HK-2 (cell line): ENCODE measurements at regions not wholly inside any gene's neighbourhood (a gene's known extent, or its start where the extent isn't known, plus 50 kb on each side); places are given as distances from the start of the nearest gene placed in this dataset.
"Not testable (repeated sequence)": the region's sequence is repeated elsewhere in the genome, so short reads cannot be mapped to it uniquely, and the experiment has no call there.

Experiments used
- DNase-seq: peaks from one replicate; pipeline ENCODE4 v3.0.0-alpha.2; 2018; ENCODE audit not compliant: unreplicated experiment

DNA sequence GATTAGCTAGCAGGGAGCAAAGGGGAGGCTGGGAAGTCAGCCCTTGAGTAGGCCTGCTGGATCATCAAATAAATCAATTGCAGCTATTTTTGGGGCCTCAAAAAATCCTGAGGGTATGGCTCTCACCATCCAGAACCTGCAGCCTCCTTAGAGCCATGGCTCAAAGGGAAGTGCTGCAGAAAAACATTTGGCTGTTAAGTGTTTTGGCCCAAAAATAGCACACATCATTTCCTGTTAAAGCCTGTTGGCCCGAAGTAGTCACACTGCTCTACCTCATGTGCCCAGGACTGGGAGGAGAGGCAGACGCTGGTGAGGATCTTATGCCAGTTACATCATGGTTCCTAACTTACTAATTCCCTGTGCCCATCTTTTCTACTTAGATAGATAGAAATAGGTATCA, 176.8 kb upstream of the PLGLB1 start:
- not testable (repeated sequence) for DNase-seq

DNA sequence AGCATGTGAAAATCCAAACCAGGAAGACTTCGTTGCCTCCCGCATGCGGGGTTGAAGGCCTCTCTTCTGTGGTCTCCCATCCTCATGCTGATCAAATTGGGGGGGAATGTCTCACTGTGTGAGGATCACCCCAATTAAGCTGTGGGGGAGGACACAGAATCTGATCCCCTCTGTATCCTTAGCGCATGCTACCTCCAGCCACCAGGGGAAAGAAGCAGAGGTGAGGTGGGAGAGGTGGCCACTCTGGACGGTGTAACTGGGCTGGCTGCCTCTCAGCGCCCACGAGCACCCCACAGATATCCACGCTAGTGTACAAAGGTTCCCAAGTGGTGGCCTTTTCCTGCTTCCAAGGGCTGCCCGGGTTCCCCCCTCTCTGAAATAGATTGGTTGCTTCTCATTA, 177.6 kb upstream of the PLGLB1 start:
- not testable (repeated sequence) for DNase-seq

DNA sequence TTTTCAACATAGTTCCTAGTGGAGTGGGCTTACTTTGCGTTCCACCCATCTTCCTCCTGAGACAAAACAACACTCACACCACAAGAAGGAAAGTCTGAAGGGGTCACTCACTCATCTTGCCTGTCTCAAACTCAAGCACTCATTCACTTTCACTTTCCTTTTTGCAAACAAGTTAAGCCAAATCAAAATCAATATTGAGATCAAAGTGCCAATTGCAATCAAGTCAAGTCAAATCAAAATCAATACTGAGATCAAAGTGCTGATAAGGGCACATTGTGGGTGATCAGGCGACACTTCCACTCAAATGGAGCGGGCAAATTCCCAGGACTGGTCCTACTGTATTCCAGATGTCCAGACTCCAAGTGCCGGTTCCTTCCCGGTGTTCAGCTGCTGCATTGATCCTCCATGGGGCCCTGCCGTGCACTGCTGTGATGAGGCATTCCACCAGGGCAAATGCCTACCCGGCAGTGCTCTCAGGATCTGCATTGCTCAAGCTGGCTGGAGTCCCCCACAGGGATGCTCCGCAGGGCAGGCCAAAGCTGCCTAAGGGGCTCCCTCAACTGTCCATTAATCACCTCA, 183.0 kb upstream of the PLGLB1 start:
- DNase-seq: not testable (repeated sequence)

DNA sequence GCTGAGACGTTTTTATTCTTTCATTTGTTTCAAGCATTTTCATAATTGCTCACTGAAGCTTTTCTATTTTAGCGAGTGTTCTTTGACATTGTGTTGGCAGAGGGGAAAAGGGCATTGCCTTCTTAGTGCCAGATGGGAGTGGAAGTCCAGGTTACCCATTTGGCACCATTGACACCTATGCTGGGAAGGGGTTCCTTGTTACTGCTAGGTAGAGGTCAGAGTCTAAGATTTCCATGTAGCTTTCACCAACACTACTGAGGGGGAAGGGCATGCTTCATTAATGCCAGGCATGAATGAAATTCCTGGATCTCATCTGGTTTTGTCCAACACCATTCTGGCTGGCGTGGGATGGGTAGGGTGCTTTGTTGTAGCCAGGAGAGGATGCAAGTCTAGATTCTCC, 191.3 kb upstream of the PLGLB1 start:
- DNase-seq: not testable (repeated sequence)

DNA sequence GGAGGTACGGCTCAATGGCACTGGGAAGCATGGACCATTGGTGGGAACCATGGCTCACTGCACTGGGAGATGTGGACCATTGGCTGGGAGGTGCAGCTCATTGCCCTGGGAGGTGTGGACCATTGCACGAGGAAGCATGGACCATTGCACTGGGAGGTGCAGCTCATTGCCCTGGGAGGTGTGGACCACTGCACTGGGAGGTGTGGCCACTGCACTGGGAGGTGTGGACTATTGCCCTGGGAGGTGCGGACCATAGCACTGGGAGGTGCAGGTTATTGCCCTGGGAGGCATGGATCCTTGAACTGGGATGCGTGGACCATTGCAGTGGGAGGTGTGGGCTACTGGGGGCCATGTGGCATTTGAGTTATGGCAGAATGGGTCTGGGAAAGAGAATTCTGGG, 195.4 kb upstream of the PLGLB1 start:
- not testable (repeated sequence) for DNase-seq

DNA sequence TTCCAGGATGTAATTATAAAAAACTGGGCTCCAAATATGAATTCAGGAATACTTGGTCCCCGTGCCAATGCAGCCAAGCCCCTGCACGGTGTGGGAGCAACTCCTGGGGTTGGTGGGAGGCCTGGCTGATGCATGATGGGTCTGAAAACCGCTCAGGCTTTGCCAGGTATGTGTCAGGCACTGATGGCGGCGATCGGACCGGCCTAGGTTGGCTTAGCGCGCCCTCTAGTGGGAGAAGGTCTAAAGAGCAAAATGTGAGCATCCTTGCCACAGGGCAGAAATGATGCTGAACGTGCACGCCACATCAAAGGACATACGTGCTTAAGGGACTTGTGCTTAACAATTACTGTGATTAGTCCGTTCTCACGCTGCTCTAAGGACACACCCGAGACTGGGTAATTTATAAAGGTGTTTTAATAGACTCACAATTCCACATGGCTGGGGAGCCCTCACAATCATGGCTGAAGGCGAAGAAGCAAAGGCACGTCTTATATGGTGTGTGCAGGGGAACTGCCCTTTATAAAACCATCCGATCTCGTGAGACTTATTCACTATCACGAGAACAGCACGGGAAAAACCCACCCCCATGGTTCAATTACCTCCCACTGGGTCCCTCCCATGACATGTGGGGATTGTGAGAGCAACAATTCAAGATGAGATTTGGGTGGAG, 196.2 kb upstream of the PLGLB1 start:
- not testable (repeated sequence) for DNase-seq

DNA sequence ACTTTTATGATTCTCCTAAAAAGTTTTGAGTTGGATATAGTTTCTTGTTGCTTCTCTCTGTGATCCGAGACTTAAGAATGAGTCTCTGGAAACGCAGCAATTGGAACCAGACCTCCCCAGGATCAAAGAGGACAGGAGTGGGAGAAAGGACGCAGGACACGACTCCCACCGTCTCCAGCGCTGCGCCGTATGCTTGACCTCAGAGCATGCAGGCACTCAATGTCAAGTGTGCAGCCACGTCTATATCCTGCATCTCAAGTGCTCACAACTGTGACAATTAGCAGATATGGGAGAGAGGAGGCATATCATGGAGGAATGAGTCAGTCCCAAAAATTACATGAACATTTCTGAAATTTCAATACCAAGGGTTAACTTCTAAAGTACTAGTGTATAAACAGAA, 199.0 kb upstream of the PLGLB1 start:
- DNase-seq: not testable (repeated sequence)

DNA sequence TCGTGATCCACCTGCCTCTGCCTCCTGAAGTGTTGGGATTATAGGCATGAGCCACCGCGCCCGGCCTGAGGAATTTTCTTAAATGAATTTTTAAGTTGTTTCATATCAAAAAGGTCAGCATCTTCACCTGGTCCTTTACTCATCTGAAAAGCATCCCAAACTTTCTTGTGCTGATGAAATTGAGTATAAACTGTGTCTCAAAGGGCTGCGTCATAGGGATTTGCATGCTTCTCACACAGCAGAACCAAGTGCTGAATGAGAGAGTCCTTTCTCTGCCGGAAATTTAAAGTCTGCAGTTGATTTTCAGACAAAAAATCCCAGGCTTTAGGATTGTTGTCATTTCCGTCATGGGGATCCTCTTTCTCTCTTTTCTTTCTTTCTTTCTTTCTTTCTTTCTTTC, 200.5 kb upstream of the PLGLB1 start:
- DNase-seq: not testable (repeated sequence)

DNA sequence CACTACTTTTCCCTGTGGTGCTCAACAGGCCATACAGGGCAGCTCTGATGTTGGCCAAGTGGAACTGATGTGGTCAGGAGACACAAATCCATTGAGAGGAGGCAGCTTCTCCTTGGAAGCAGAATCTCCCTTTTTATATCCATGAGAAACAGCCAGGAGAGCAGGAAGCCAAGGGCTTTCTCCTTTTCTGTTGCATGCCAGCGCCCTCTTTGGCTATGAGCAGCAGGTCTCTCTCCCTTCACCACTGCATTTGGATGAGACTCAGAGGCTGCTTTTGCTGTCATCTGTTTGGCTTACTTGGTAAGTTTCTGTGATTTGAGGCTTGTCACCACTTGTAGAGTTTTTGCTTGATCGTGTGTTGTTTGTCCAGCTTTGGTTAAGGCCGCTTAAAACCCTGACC, 202.2 kb upstream of the PLGLB1 start:
- DNase-seq: not testable (repeated sequence)

DNA sequence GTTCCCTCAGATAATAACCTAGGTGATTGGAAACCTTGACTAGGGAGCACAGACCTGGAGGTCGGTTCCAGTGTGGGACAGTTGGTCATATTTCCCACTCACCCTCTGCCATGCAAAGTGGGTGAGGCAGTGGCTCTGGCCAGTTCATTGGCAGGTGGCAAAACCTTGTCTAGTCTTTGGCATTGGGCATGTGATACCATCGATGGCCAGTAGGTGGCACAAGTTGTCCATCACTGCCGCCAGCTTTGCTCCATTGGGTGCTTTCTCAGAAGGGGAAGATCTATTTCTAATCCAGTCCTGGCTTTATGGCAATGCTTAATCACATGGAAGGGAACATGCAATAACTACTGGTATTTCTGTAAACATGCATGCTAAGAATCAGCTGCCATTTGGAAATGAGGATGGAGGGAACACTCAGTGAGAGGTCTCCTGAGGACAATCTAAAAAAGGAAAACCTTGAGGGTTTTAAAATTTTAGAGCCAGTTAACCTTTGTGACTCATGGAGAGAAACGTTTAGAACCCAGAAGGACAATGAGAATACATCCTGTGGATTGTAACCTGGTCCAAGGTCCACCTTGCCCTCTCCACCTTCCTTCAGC, 207.5 kb upstream of the PLGLB1 start:
- DNase-seq: not testable (repeated sequence)

DNA sequence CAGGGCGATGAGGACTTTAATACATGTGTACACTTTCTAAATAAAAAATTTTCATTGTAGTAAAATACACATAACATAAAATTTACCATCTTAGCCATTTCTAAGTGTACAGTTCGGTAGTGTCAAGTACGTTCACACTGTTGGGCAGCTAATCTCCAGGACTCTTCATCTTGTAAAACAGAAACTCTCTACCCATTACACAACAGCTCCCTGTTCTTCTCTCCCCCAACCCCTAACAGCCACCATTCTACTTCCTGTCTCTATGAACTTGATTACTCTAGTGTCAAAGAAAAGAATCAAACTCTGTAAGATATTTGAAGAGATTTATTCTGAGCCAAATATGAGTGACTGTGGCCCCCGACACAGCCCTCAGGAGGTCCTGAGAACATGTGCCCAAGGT, 208.3 kb upstream of the PLGLB1 start:
- DNase-seq: not testable (repeated sequence)

DNA sequence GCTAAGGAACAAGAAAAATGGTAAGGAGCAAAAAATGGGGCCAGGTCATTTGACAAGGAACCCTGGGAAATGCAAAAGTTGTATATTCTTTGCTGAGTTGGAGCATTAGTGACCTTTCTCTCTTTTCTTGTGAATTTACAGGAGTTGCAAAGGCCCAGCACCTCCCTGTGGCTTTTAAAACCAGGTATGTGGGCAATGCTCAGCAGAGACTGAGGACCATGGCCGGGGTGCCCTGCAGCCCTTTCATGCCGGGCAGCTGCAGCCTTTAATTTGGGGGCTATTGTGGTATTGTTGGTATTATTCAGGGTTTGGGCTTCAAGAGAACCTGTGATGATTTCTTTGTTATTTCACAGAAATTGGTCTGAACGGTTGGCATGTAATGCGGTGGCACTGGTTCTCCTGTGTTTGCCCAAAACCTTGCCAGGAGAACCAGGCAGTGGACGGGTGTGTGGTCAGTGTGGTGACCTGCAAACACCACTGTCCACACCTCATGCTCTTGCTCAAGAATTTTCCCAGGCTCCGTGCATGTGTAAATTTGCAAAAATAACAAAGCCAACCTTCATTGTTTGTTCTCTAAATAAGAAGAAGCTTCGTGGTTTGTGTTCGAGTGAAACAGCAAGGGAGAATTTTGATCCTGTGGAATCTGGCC, 213.8 kb upstream of the PLGLB1 start:
- DNase-seq: not testable (repeated sequence)

DNA sequence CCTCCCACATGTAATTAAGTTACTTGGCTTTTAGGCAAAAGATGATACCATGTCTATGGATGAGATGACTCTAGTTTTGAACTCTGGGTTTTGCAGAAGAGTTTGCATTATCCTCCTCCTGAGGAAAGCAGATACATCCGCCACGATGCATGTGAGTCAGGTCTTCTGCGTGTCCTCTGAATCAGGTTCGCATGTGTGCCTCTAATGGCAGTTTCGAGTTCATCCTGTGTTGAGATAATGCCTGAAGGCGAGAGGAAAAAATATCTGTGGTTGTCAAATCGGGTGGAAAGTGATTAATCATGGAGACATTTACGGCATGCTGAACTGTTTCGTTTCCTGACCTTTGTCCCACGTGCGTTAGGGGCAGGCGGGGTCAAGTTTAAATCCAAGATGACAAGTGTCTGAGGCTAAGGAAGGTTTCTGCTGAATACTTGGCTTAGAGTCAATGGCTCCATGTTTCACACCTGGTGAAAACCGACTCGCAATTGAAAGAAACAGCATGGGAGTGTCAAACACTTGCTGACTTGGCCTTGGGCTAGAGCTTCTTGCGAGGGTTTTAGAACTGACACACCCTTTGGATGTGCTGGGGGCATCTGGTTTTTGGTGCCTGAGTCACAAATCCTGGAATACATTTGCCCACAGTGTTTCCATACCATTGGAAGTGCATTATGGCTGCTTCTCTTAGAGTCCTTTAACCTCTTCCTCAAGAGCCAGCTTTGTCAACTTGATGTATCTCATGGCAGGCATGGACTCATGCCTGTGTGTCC, 216.1 kb upstream of the PLGLB1 start:
- not testable (repeated sequence) for DNase-seq

DNA sequence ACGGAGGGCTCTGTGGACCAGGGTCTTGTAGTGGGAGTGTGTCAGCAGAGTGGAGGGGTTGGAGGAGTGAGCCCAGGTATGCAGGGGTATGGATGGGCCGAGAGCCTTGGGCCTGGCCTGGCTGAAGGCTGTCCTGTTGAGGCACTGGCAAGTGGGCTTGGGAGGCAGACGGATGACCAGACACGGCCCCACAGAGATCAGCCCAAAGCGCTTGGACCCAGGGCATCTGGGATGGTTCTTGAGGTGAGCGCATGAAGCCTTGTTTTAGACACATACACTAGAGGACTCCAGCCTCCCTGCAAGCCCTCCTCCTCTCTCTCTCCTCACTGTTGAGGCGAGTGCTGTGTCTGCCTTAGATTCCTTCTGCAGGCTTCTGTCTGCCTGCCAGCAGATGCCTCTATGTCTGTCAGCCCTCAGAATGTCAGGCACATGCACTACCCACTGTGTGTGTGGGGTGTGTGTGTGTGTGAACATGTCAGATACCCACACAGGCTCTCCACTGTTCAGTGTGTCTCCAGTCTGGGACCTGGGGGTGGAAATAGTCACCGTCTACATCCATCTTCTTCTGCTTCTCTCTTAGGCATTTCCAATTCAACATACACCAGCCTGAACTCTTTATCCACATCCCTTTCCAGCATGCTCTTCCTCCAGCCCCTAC, 218.0 kb upstream of the PLGLB1 start:
- DNase-seq: not testable (repeated sequence)

DNA sequence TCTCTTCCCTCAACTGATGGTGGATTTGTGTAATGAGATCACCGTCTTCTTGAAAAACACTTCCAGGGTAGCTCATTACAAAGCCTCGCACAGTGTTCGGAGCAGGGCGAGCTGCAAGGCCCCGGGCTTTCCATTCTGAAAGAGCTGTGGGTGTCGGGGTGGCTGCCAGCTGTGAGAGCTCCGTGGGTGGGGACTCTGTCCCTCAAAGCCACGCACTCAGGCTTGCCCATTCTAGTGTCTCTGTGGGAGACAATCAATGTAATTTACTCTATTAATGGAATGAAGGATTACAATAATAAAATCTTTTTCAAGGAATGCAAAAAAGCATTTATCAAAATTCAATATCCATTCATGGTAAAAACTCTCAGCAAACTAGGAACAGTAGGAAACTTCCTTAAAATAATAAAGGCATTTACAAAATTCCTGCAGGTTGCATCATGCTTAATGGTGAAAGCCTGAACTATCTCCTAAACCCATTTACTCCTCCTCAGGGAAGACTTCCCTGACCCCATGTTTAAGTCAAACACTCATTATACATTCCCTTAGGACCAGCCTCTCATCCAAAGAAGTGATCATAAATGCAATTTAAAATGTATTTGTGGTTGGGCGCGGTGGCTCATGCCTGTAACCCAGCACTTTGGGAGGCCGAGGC, 224.5 kb upstream of the PLGLB1 start:
- not testable (repeated sequence) for DNase-seq

DNA sequence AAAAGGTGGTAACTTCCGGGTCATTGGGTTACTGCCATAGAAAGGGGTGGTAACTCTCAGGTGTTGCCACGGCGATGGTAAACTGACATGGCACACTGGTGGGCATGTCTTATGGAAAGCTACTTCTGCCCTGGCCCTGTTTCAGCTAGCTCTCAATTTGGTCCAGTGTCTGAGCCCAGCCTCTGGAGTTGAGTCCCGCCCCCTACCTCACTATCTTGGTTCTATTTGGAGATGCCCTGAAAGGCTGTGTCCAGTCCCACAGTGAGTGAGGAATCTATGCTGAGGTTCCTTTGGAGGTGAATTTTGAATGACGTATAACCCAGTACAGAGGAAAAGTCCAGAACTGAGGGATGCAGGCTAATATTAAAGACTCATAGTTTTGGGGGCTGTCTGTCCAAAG, 230.4 kb upstream of the PLGLB1 start:
- not testable (repeated sequence) for DNase-seq

DNA sequence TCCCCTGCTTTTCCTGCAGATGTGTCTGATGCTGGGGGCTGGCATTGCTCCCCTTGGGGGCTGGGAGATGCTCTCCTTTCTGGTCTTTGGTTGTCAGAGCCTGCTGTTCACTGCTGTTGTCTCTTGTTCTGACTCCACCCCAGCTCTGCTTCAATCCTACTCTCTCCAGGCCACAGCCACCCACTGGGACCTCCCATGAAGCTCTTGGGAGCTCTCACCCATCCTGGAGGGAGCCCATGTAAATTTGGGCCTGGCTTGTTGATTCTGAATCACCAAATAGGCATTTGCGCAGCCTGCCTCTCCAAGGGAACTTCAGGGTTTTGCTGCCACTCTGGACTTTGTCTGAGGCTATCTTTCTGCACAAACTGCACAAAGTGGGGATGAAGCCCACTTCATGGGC, 232.9 kb upstream of the PLGLB1 start:
- not testable (repeated sequence) for DNase-seq

DNA sequence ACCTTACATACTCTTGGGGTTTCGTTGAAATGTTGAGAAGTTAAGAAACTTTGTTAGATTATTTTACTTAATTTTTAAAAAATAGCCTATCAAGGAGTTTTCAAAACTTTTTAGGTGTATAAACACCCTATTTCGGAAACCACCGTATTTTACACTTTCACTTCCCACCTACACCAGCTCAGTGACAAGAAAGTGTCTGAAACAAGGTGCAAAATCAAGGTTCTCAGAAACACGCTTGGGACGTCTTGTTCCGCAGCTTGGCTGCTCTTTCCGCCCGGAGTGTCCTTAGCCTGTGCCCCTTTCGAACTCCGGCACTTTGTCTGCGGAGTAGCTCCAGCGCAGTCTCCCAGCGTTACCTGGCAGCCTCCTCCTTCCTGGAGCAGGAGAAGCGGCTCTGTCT, 233.8 kb upstream of the PLGLB1 start:
- not testable (repeated sequence) for DNase-seq

DNA sequence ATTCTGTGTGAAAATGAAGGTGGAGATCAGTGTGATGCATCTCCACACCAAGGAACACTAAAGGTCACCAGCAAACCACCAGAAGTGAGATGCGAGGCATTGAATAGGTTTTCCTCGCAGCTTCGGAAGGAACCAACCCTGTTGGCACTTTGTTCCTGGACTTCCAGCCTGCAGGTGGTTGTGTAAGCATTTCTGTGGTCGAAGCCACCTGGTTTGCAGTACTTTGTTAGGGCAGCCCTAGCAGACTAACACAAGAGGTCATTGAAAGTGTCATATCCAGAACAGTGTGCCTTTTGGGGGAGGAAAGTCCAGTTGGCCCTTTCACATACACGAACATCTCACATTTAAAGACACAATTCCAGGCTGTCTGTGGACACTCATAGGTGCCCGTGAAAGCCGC, 237.2 kb upstream of the PLGLB1 start:
- not testable (repeated sequence) for DNase-seq

DNA sequence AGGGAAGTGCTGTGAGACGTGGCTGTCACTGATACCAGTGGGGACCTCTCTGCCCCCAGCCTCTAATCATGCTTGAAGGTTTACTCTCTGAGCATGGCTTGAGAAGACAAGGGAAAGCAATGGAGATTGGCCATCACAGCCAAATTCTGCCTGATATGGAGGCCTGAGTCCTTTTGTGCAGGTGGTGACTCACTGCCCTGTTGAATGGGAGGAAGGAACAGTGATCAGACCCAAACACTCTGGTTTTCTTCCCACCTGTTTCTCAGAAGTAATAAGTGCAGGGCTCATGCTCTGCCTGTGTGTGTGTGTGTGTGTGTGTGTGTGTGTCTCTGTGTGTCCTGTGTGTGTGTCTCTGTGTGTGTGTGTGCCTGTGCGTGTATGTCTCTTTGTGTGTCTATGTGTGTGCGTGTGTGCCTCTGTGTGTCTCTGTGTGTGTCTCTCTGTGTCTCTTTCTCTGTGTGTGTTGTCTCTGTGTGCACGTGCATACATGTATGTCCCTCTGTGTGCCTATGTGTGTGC, 240.6 kb upstream of the PLGLB1 start:
- DNase-seq: not testable (repeated sequence)
